GM23338 (cell line): ENCODE measurements at regions not wholly inside any gene's neighbourhood (a gene's known extent, or its start where the extent isn't known, plus 50 kb on each side); places are given as distances from the start of the nearest gene placed in this dataset.

Experiments used
- ATAC-seq: fragments of 200-7000 bp; cut with Tn5 transposase; 3 replicates; pipeline ENCODE4 v1.9.1; 2020
- DNase-seq: peaks from one replicate; pipeline ENCODE4 v3.0.0-alpha.2; 2015; ENCODE audit warnings: low spot score
- H2AFZ ChIP-seq: fragments of 200-600 bp; sonication (generic); 2 replicates; pipeline ENCODE4 v1.8.0; 2016; ENCODE audit warnings: antibody characterized with exemption, mild to moderate bottlenecking, moderate library complexity
- H3F3A ChIP-seq: fragments of 200-600 bp; sonication (generic); replicated peaks from 2 replicates; pipeline ENCODE4 v1.8.0; 2017; ENCODE audit warnings: antibody characterized with exemption, mixed run types, low read depth
- H3K27ac ChIP-seq: fragments of 200-600 bp; sonication (generic); 2 replicates; pipeline ENCODE4 v1.6.1; 2016; ENCODE audit warnings: low read depth
- H3K27me3 ChIP-seq: fragments of 200-600 bp; sonication (generic); 2 replicates; pipeline ENCODE4 v1.8.0; 2016; ENCODE audit warnings: mild to moderate bottlenecking, mixed run types, moderate library complexity; ENCODE audit not compliant: insufficient read depth
- H3K36me3 ChIP-seq: fragments of 200-600 bp; sonication (generic); 2 replicates; pipeline ENCODE4 v1.8.0; 2016; ENCODE audit warnings: mild to moderate bottlenecking; ENCODE audit not compliant: insufficient read depth
- H3K4me1 ChIP-seq: fragments of 200-600 bp; sonication (generic); 2 replicates; pipeline ENCODE4 v1.8.0; 2016; ENCODE audit warnings: mild to moderate bottlenecking, moderate library complexity; ENCODE audit not compliant: insufficient read depth
- H3K4me2 ChIP-seq: fragments of 200-600 bp; sonication (generic); 2 replicates; pipeline ENCODE4 v1.7.1; 2017; ENCODE audit warnings: mixed run types
- H3K4me3 ChIP-seq: fragments of 200-600 bp; sonication (generic); 2 replicates; pipeline ENCODE4 v1.6.1; 2016; ENCODE audit warnings: mixed run types
- H3K79me2 ChIP-seq: fragments of 200-600 bp; sonication (generic); replicated peaks from 2 replicates; pipeline ENCODE4 v1.8.0; 2017; ENCODE audit warnings: mild to moderate bottlenecking; ENCODE audit not compliant: insufficient read depth
- H3K9me2 ChIP-seq: fragments of 200-600 bp; sonication (generic); 2 replicates; pipeline ENCODE4 v1.8.0; 2017; ENCODE audit not compliant: insufficient read depth
- H4K20me1 ChIP-seq: fragments of 200-600 bp; sonication (generic); replicated peaks from 2 replicates; pipeline ENCODE4 v1.8.0; 2017; ENCODE audit warnings: mild to moderate bottlenecking; ENCODE audit not compliant: insufficient read depth
- H3K27ac Mint-ChIP-seq: 2 replicates; pipeline ENCODE4 v1.8.0; 2020; ENCODE audit warnings: inconsistent platforms, mild to moderate bottlenecking, moderate library complexity, mixed read lengths
- H3K27me3 Mint-ChIP-seq: 3 replicates; pipeline ENCODE4 v1.8.0; 2022; ENCODE audit warnings: low read depth, mild to moderate bottlenecking, moderate library complexity, mixed read lengths, inconsistent platforms; ENCODE audit not compliant: insufficient read depth, poor library complexity
- H3K36me3 Mint-ChIP-seq: 3 replicates; pipeline ENCODE4 v1.8.0; 2021; ENCODE audit warnings: low read depth, mild to moderate bottlenecking, inconsistent platforms, moderate library complexity, mixed read lengths
- H3K4me1 Mint-ChIP-seq: 3 replicates; pipeline ENCODE4 v1.8.0; 2020; ENCODE audit warnings: mild to moderate bottlenecking, inconsistent platforms, mixed read lengths
- H3K4me3 Mint-ChIP-seq: 3 replicates; pipeline ENCODE4 v1.8.0; 2021; ENCODE audit warnings: moderate library complexity, mild to moderate bottlenecking, inconsistent platforms, mixed read lengths
- H3K9me3 Mint-ChIP-seq: 3 replicates; pipeline ENCODE4 v1.8.0; 2020; ENCODE audit warnings: moderate library complexity, mild to moderate bottlenecking, inconsistent platforms, mixed read lengths
- CTCF ChIP-seq, 2 experiments: fragments of 200-600 bp in 1 of 2; sonication (generic) in 1 of 2; conservative IDR thresholded peaks; 2 replicates each; pipeline versions ENCODE4 v1.5.1 to v1.6.1; 2016 to 2017; ENCODE audit warnings: antibody characterized with exemption in 2 of 2, low read depth in 2 of 2, mild to moderate bottlenecking in 2 of 2, moderate library complexity in 1 of 2
- EZH2phosphoT487 ChIP-seq: fragments of 200-600 bp; sonication (generic); IDR thresholded peaks from one replicate; pipeline ENCODE4 v1.8.1; 2018; ENCODE audit warnings: antibody characterized with exemption; ENCODE audit not compliant: unreplicated experiment
- TF ChIP-seq, protein P1 (sequence below): fragments of 250-450 bp; sonication (Bioruptor Pico); IDR thresholded peaks from 2 replicates; pipeline ENCODE4 v1.5.0; 2020; ENCODE audit warnings: mild to moderate bottlenecking, moderate library complexity
- TF ChIP-seq, protein P2 (sequence below): IDR thresholded peaks from 2 replicates; pipeline ENCODE4 v1.6.1; 2016; ENCODE audit warnings: antibody characterized with exemption

DNA sequence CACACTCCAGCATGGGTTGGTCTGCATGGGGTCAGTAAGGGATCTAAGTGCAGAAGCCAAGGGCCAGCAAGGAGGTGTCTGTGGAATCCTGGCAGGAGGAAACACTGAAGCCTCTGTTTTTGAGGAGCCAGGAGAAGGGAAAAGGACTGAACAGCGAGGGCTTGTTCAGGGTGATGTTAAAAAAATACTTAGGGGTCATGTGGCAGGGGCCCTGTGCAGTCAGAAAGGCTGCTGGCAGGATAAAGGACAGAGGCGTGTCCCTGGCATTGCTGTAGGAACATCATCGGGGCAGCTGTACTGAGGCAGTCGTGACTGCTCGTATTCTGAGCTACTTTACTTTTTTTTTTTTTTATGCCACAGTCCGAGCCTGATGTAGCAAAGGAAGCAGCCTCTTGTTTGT lies 127.1 kb upstream of the ZFP64 start:
- H3K9me3 Mint-ChIP-seq, result no peaks in the 10 kb centered on the region; the same call in 2 of the 3 replicates

More for the DNA sequence above, 127.1 kb upstream of the ZFP64 start:
- Histone ChIP-seq H2AFZ (no peak overlapping the region), H3K27me3 (no peaks in the 10 kb centered on the region), H3K79me2 (no peaks in the 10 kb centered on the region), H4K20me1 (no peaks in the 10 kb centered on the region), H3K9me2 (no peaks in the 10 kb centered on the region), H3K4me1 (no peaks in the 10 kb centered on the region), H3K4me2 (no peak overlapping the region), H3K4me3 (no peak overlapping the region), H3K36me3 (no peaks in the 10 kb centered on the region), H3F3A (no peaks in the 10 kb centered on the region), H3K27ac (no peak overlapping the region)
- no peak for ATAC-seq
- no peaks in the 10 kb centered on the region for H3K36me3 Mint-ChIP-seq
- TF ChIP-seq, protein P1, sequence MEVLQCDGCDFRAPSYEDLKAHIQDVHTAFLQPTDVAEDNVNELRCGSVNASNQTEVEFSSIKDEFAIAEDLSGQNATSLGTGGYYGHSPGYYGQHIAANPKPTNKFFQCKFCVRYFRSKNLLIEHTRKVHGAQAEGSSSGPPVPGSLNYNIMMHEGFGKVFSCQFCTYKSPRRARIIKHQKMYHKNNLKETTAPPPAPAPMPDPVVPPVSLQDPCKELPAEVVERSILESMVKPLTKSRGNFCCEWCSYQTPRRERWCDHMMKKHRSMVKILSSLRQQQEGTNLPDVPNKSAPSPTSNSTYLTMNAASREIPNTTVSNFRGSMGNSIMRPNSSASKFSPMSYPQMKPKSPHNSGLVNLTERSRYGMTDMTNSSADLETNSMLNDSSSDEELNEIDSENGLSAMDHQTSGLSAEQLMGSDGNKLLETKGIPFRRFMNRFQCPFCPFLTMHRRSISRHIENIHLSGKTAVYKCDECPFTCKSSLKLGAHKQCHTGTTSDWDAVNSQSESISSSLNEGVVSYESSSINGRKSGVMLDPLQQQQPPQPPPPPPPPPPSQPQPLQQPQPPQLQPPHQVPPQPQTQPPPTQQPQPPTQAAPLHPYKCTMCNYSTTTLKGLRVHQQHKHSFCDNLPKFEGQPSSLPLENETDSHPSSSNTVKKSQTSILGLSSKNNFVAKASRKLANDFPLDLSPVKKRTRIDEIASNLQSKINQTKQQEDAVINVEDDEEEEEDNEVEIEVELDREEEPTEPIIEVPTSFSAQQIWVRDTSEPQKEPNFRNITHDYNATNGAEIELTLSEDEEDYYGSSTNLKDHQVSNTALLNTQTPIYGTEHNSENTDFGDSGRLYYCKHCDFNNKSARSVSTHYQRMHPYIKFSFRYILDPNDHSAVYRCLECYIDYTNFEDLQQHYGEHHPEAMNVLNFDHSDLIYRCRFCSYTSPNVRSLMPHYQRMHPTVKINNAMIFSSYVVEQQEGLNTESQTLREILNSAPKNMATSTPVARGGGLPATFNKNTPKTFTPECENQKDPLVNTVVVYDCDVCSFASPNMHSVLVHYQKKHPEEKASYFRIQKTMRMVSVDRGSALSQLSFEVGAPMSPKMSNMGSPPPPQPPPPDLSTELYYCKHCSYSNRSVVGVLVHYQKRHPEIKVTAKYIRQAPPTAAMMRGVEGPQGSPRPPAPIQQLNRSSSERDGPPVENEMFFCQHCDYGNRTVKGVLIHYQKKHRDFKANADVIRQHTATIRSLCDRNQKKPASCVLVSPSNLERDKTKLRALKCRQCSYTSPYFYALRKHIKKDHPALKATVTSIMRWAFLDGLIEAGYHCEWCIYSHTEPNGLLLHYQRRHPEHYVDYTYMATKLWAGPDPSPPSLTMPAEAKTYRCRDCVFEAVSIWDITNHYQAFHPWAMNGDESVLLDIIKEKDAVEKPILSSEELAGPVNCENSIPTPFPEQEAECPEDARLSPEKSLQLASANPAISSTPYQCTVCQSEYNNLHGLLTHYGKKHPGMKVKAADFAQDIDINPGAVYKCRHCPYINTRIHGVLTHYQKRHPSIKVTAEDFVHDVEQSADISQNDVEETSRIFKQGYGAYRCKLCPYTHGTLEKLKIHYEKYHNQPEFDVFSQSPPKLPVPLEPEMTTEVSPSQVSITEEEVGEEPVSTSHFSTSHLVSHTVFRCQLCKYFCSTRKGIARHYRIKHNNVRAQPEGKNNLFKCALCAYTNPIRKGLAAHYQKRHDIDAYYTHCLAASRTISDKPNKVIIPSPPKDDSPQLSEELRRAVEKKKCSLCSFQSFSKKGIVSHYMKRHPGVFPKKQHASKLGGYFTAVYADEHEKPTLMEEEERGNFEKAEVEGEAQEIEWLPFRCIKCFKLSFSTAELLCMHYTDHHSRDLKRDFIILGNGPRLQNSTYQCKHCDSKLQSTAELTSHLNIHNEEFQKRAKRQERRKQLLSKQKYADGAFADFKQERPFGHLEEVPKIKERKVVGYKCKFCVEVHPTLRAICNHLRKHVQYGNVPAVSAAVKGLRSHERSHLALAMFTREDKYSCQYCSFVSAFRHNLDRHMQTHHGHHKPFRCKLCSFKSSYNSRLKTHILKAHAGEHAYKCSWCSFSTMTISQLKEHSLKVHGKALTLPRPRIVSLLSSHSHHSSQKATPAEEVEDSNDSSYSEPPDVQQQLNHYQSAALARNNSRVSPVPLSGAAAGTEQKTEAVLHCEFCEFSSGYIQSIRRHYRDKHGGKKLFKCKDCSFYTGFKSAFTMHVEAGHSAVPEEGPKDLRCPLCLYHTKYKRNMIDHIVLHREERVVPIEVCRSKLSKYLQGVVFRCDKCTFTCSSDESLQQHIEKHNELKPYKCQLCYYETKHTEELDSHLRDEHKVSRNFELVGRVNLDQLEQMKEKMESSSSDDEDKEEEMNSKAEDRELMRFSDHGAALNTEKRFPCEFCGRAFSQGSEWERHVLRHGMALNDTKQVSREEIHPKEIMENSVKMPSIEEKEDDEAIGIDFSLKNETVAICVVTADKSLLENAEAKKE (CRISPR knock-in tag), result no peak
- TF ChIP-seq EZH2phosphoT487, result no peak
- TF ChIP-seq, protein P2, sequence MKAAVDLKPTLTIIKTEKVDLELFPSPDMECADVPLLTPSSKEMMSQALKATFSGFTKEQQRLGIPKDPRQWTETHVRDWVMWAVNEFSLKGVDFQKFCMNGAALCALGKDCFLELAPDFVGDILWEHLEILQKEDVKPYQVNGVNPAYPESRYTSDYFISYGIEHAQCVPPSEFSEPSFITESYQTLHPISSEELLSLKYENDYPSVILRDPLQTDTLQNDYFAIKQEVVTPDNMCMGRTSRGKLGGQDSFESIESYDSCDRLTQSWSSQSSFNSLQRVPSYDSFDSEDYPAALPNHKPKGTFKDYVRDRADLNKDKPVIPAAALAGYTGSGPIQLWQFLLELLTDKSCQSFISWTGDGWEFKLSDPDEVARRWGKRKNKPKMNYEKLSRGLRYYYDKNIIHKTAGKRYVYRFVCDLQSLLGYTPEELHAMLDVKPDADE, result no peak
- no peak for TF ChIP-seq CTCF (conservative IDR thresholded peaks at IDR 0.05; ENCODE audit: low read depth in 2 of 2)
- no peak overlapping the region for H3K27ac Mint-ChIP-seq
- H3K27me3 Mint-ChIP-seq, result peaks cover 4% of the 10 kb centered on the region
- no peak for DNase-seq
- H3K4me1 Mint-ChIP-seq, result peaks cover 3% of the 10 kb centered on the region; the same call in 1 of the 3 replicates
- H3K4me3 Mint-ChIP-seq, result no peak overlapping the region
